GM13977 (cell line): ENCODE measurements at regions not wholly inside any gene's neighbourhood (a gene's known extent, or its start where the extent isn't known, plus 50 kb on each side); places are given as distances from the start of the nearest gene placed in this dataset.

Source experiments
- DNase-seq: peaks from one replicate; pipeline ENCODE4 v3.0.0; 2012; ENCODE audit warnings: low spot score
- CTCF ChIP-seq: IDR thresholded peaks from 2 replicates; pipeline ENCODE4 v1.5.1; 2012; ENCODE audit warnings: mild to moderate bottlenecking, control low read depth; ENCODE audit not compliant: insufficient read depth; ENCODE audit errors: extremely low read depth, missing control alignments
- in situ Hi-C: fragments of 300-500 bp; cut with MboI; formaldehyde crosslinking; loops from one replicate; pipeline ENCODE4 v1.12.0; 2022; ENCODE audit warnings: low sequenced_read_pairs, low pct_unique_long_range_greater_than_20kb, mixed read lengths, inconsistent platforms; ENCODE audit not compliant: unreplicated experiment

- no peak for DNase-seq
- no peak for TF ChIP-seq CTCF
- in situ Hi-C loops, result no loop called here
Observed at GRCh38 chr4:115428455-115428854, 315.0 kb upstream of the NDST4 start.

- DNase-seq, result no peak
- TF ChIP-seq CTCF, result no peak
- in situ Hi-C loops, result no loop called here
Observed at GRCh38 chr4:115424852-115425251, 311.4 kb upstream of the NDST4 start.

GRCh38 chr4:115418635-115419396 is 305.4 kb upstream of the NDST4 start:
- TF ChIP-seq CTCF, result no peak
- in situ Hi-C loops, result no loop called here
- DNase-seq, result no peak

- no peak for DNase-seq
- TF ChIP-seq CTCF, result no peak
- in situ Hi-C loops, result no loop called here
Observed at GRCh38 chr4:115396034-115396433, 282.6 kb upstream of the NDST4 start.

- no peak for TF ChIP-seq CTCF
- in situ Hi-C loops, result no loop called here
- no peak for DNase-seq
Observed at GRCh38 chr4:115376866-115377265, 263.4 kb upstream of the NDST4 start.

GRCh38 chr4:115374621-115375020 is 261.2 kb upstream of the NDST4 start:
- DNase-seq, result no peak
- in situ Hi-C loops, result no loop called here
- TF ChIP-seq CTCF, result no peak
